ENCODE measurements at regions not wholly inside any gene's neighbourhood (a gene's known extent, or its start where the extent isn't known, plus 50 kb on each side); places are given as distances from the start of the nearest gene placed in this dataset.

- no peaks in the 10 kb centered on the region for H3K79me1 ChIP-seq (ENCODE audit: low read depth in 1 of 2, low read length in 2 of 2)
- H4K8ac ChIP-seq (ENCODE audit: low read depth in 2 of 2, low read length in 2 of 2), result no peak overlapping the region
- H2AK5ac ChIP-seq (ENCODE audit: low read depth, low read length), result no peak overlapping the region
- no peak for TF ChIP-seq BHLHE40 (IDR thresholded peaks at IDR 0.05; ENCODE audit: low read depth, low read length)
- TF ChIP-seq, protein P1, sequence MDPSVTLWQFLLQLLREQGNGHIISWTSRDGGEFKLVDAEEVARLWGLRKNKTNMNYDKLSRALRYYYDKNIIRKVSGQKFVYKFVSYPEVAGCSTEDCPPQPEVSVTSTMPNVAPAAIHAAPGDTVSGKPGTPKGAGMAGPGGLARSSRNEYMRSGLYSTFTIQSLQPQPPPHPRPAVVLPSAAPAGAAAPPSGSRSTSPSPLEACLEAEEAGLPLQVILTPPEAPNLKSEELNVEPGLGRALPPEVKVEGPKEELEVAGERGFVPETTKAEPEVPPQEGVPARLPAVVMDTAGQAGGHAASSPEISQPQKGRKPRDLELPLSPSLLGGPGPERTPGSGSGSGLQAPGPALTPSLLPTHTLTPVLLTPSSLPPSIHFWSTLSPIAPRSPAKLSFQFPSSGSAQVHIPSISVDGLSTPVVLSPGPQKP (IDR thresholded peaks at IDR 0.05; ENCODE audit: borderline replicate concordance, low read depth, low read length), result no peak
- no peak for TF ChIP-seq RCOR1 (IDR thresholded peaks at IDR 0.05; ENCODE audit: insufficient replicate concordance, low read length)
- H3K4ac ChIP-seq (ENCODE audit: low read depth, low read length), result no peak overlapping the region
- no peak overlapping the region for H3K18ac ChIP-seq (ENCODE audit: low read depth, low read length)
- in situ Hi-C loops (cut with MboI; ENCODE audit: low sequenced_read_pairs), result no loop called here
- H4K5ac ChIP-seq (ENCODE audit: low read depth, low read length), result no peak overlapping the region
- no peak overlapping the region for H2BK120ac ChIP-seq (ENCODE audit: low read depth, low read length)
- dilution Hi-C loops (cut with HindIII; ENCODE audit: low sequenced_read_pairs, unreplicated experiment), result no loop called here
- no peak overlapping the region for H2BK5ac ChIP-seq (ENCODE audit: low read depth, low read length, poor library complexity, severe bottlenecking)
- BruUV-seq (replicated peaks), result no TSS peak
- no peak overlapping the region for H3K9ac ChIP-seq (ENCODE audit: low read depth, low read length)
- H2AK9ac ChIP-seq (replicated peaks; ENCODE audit: low read depth, low read length, poor library complexity), result no peak overlapping the region
- H3K4me3 ChIP-seq (ENCODE audit: insufficient read depth, low read depth, low read length), result no peak overlapping the region
- no peak overlapping the region for H3K14ac ChIP-seq (replicated peaks; ENCODE audit: low read depth, low read length)
- no peak overlapping the region for H3K4me2 ChIP-seq (ENCODE audit: low read depth, low read length)
- ChIA-PET CTCF (interaction anchor here (0.6 kb wide), 1 partner anchor 11 kb away, joined by 4 read pairs; no protein-coding TSS in a partner anchor), POLR2A (ENCODE audit: unreplicated experiment) (no interaction called here)
- H3K4me1 ChIP-seq (ENCODE audit: control insufficient read depth, insufficient read depth, low read length), result no peaks in the 10 kb centered on the region
- DNase-seq (no peak), ATAC-seq (ENCODE audit: low read depth) (no peak)
- H3K56ac ChIP-seq (ENCODE audit: extremely low read depth, insufficient read depth, low read length), result no peak overlapping the region
- no peaks in the 10 kb centered on the region for H4K20me1 ChIP-seq (ENCODE audit: insufficient read depth, low read length)
- no peak overlapping the region for H2BK20ac ChIP-seq (ENCODE audit: low read depth, low read length)
- intact Hi-C loops (cut with micrococcal nuclease), result no loop called here
- no peak overlapping the region for H2BK15ac ChIP-seq (ENCODE audit: low read depth, low read length)
- peaks cover 20% of the 10 kb centered on the region for H3K9me3 ChIP-seq (ENCODE audit: control insufficient read depth, insufficient read depth, low read length)
- H3K9me1 ChIP-seq (ENCODE audit: insufficient read depth, low read length), result no peaks in the 10 kb centered on the region
- no peak overlapping the region for H2AFZ ChIP-seq (replicated peaks; ENCODE audit: low read length, poor library complexity)
- no peak overlapping the region for H3K23ac ChIP-seq (ENCODE audit: low read depth, low read length)
- H4K91ac ChIP-seq (ENCODE audit: insufficient read depth, low read depth, low read length), result no peak overlapping the region
- H3K36me3 ChIP-seq (ENCODE audit: control insufficient read depth, insufficient read depth, low read length), result no peaks in the 10 kb centered on the region
- H3K27me3 ChIP-seq (ENCODE audit: control insufficient read depth, insufficient read depth, low read length), result no peaks in the 10 kb centered on the region
- H3K27ac ChIP-seq (ENCODE audit: insufficient read depth, low read length), result no peak overlapping the region
Measured at GRCh38 chr10:109529258-109529657, 394.1 kb downstream of the XPNPEP1 start.

All from IMR-90 (cell line).